ENCODE measurements at regions not wholly inside any gene's neighbourhood (a gene's known extent, or its start where the extent isn't known, plus 50 kb on each side); places are given as distances from the start of the nearest gene placed in this dataset.

DNA sequence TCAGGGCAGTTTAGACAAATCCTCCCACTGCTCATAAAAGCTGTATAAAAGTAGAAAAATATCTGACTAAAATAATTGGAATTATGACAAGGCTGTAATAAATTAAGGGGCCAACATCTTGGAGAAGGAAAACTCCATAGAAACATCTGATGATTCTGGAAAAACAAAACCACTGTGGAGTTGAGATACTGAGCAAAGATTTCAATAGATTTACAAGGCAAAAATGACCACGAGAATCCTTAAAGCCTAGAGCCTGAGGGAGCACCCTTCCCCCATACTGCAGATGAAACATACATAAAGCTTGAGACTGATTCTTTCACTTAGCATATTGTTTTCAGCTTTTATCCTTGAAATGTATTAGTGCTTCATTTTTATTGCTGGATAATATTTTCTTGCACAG lies 286.4 kb upstream of the MMADHC start:
- DNase-seq (ENCODE audit: low read depth, low spot score) (no peak), FAIRE-seq (no peak)
- H3K4me2 ChIP-seq (ENCODE audit: insufficient read depth, low read length): no peak overlapping the region
- H3K36me3 ChIP-seq (ENCODE audit: control insufficient read depth in 2 of 2, extremely low read depth in 1 of 2, insufficient read depth in 2 of 2, low read length in 2 of 2): no peaks in the 10 kb centered on the region
- H2AFZ ChIP-seq (ENCODE audit: low read depth, low read length): no peak overlapping the region
- no peak for TF ChIP-seq POLR2AphosphoS5 (IDR thresholded peaks at IDR 0.05; ENCODE audit: insufficient read depth, low read depth, low read length)
- no peak for TF ChIP-seq POLR2A (IDR thresholded peaks at IDR 0.05; ENCODE audit: low read depth, low read length)
- no peak for TF ChIP-seq EZH2 (IDR thresholded peaks at IDR 0.05; ENCODE audit: borderline replicate concordance, low read depth, low read length, severe bottlenecking)
- no peak for TF ChIP-seq MYC (IDR thresholded peaks at IDR 0.05; ENCODE audit: low read depth, low read length)
- TF ChIP-seq CTCF (IDR thresholded peaks at IDR 0.05; ENCODE audit: extremely low read depth in 1 of 2, insufficient read depth in 1 of 2, low read depth in 1 of 2, low read length in 2 of 2): no peak
- no peak for TF ChIP-seq JUN (IDR thresholded peaks at IDR 0.05; ENCODE audit: borderline replicate concordance, insufficient read depth, insufficient read length, low read depth)
- TF ChIP-seq GATA2 (IDR thresholded peaks at IDR 0.05; ENCODE audit: insufficient read depth, insufficient read length, low read depth, low read length): no peak
- TF ChIP-seq MAX (IDR thresholded peaks at IDR 0.05; ENCODE audit: insufficient read depth, insufficient read length): no peak
- TF ChIP-seq FOS (IDR thresholded peaks at IDR 0.05; ENCODE audit: borderline replicate concordance, insufficient read depth, low read length): no peak
- no peaks in the 10 kb centered on the region for H4K20me1 ChIP-seq (replicated peaks; ENCODE audit: control insufficient read depth, extremely low read depth, insufficient read depth, low read length)
- ChIA-PET CTCF (no interaction called here), POLR2A (no interaction called here)
- intact Hi-C loops (cut with micrococcal nuclease) (no loop called here), dilution Hi-C loops (cut with MboI; ENCODE audit: extremely low pct_ligation_motif_present, low sequenced_read_pairs) (no loop called here)
- H3K4me1 ChIP-seq (ENCODE audit: control insufficient read depth, extremely low read depth, insufficient read depth, low read length): peaks cover 10% of the 10 kb centered on the region
- no peak overlapping the region for H3K4me3 ChIP-seq (replicated peaks in 1 of 3; ENCODE audit: insufficient read depth in 1 of 3, low read depth in 1 of 3, low read length in 3 of 3)
- no peak overlapping the region for H3K9ac ChIP-seq (replicated peaks; ENCODE audit: extremely low read depth, insufficient read depth, low read length)
- no peaks in the 10 kb centered on the region for H3K9me3 ChIP-seq (replicated peaks; ENCODE audit: control insufficient read depth, insufficient read depth, low read length)
- no peaks in the 10 kb centered on the region for H3K27me3 ChIP-seq (ENCODE audit: control insufficient read depth in 2 of 2, insufficient read depth in 2 of 2, low read length in 2 of 2)
- H3K9me1 ChIP-seq (replicated peaks; ENCODE audit: control insufficient read depth, extremely low read depth, insufficient read depth, low read length): no peaks in the 10 kb centered on the region
- no TSS peak for BruUV-seq (replicated peaks)
- no peak overlapping the region for H3K27ac ChIP-seq (ENCODE audit: insufficient read depth, low read depth, low read length)
- no peaks in the 10 kb centered on the region for H3K79me2 ChIP-seq (ENCODE audit: control insufficient read depth, insufficient read depth, low read length)
